ENCODE measurements at regions not wholly inside any gene's neighbourhood (a gene's known extent, or its start where the extent isn't known, plus 50 kb on each side); places are given as distances from the start of the nearest gene placed in this dataset.

DNA sequence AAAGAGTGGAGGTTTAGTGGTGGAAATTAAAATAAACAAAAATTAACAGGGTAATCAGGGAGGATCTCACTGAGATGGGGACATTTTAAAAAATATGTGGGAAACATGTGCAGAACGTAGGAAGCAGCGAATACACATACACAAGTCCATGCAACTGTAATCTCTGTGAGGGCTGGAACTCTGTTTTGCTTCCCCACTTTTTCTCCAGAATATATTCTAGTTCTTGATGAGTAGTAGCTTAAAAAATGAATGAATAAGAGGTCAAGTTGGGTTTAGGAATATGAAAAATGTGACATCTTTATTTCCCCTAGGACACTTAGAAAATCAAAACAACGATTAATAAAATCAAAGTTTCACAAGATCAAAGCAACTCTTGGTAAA, 312.2 kb upstream of the ZNF717 start:
- no peak overlapping the region for H3K4me3 ChIP-seq
- in situ Hi-C loops (cut with MboI; ENCODE audit: low pct_unique_long_range_greater_than_20kb in 2 of 9, low sequenced_read_pairs in 9 of 9, unreplicated experiment in 9 of 9) = no loop called here
- H3K4me1 ChIP-seq (replicated peaks in 1 of 2) = no peaks in the 10 kb centered on the region
- H3K27ac ChIP-seq = no peak overlapping the region
- peak in 2 of 8 experiments; percentile 54 to 61 for ATAC-seq (replicated peaks in 6 of 8)
- 0 to 100% (median 90%) methylated on average over 1 to 3 of the region's 3 CpGs for WGBS, 10 experiments

DNA sequence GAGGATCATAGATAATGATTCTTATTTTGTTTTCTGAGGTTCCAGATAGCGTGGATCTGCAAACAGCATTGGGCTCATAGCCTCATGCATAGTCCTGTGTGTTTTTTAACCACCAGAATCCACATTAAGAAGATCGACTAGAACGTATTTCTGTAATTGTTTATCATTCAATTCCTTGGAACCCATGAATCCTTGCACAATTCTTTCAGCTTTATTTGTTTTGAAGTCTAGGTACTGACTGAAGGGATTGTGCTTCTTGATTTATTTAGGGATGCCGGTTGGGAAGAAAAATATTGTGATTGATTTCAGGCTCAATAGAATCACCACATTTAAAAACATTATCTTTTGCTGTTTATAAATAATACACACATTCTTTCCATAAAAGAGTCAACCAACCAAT, 314.6 kb upstream of the ZNF717 start:
- H3K27ac ChIP-seq = no peak overlapping the region
- WGBS, 10 experiments = 41 to 100% (median 89%) methylated on average over 2 to 4 of the region's 4 CpGs; no CpG with 5 or more reads in 1 of the 10 experiments
- H3K4me1 ChIP-seq (replicated peaks in 1 of 2) = no peaks in the 10 kb centered on the region
- no peak for ATAC-seq (replicated peaks in 6 of 8)
- H3K4me3 ChIP-seq = no peak overlapping the region
- in situ Hi-C loops (cut with MboI; ENCODE audit: low pct_unique_long_range_greater_than_20kb in 2 of 9, low sequenced_read_pairs in 9 of 9, unreplicated experiment in 9 of 9) = loop anchor here in 1 of 9 experiments (25.0 kb wide), 1 partner anchor 288 kb away; no protein-coding TSS in a partner anchor

DNA sequence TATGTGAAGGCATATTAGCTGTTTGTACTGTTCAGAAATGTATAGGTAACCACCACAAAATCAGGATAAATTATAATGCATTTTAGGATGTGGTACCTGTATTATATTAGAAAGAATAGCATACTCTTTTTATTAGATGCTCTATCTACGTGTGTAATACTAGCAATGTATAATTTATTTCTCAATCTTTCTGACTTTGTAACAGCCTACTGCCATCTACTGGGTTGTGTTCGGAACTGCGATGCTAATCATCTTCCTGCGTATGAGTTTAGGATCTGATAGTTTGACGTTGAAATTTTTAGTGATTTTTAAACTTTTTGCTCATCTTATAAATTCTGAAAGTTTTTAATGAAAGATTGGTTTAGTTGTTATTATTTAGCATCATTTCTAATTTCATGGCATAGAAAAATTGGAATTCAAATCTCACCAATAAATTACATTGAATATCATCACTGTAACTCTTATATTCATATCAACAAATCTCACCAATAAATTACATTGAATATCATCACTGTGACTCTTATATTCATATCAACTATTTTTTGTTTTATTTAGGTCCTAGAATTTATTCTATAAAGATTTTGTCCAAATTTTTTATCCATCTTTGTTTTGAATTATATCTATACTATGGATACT, 322.7 kb upstream of the ZNF717 start:
- Histone ChIP-seq H3K4me3 (no peak overlapping the region), H3K27ac (no peak overlapping the region), H3K4me1 (replicated peaks in 1 of 2) (no peaks in the 10 kb centered on the region)
- in situ Hi-C loops (cut with MboI; ENCODE audit: low pct_unique_long_range_greater_than_20kb in 2 of 9, low sequenced_read_pairs in 9 of 9, unreplicated experiment in 9 of 9) = loop anchor here in 1 of 9 experiments (25.0 kb wide), 1 partner anchor 296 kb away; no protein-coding TSS in a partner anchor
- WGBS, 10 experiments = 0 to 19% (median 6%) methylated on average over 1 to 5 of the region's 5 CpGs
- ATAC-seq (replicated peaks in 6 of 8) = peak in 3 of 8 experiments; percentile 55 to 66 (median 60)

DNA sequence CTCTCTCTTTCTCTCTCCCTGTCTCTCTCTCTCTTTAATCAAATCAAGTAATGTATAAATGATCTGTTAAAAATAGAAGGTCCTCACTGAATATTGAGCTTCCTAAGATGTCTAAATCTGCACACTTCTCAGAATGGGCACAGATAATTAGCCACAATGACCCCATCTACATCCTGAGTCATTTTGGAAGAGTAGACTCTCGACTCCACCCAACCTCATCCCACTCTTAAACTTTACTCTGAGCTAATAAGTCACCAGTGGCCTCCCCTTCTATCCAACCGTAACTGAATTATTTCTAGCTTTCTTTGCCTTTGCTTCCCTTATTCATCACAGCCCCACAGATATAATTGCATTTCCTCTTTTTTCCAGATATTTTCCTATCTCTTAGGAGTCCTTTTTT, 326.5 kb upstream of the ZNF717 start:
- Histone ChIP-seq H3K4me3 (no peak overlapping the region), H3K27ac (no peak overlapping the region), H3K4me1 (replicated peaks in 1 of 2) (no peaks in the 10 kb centered on the region)
- 20 to 100% (median 64%) methylated on average over 1 to 2 of the region's 2 CpGs for WGBS, 10 experiments
- no peak for ATAC-seq (replicated peaks in 6 of 8)
- in situ Hi-C loops (cut with MboI; ENCODE audit: low pct_unique_long_range_greater_than_20kb in 2 of 9, low sequenced_read_pairs in 9 of 9, unreplicated experiment in 9 of 9) = loop anchor here in 1 of 9 experiments (25.0 kb wide), 1 partner anchor 300 kb away; no protein-coding TSS in a partner anchor

DNA sequence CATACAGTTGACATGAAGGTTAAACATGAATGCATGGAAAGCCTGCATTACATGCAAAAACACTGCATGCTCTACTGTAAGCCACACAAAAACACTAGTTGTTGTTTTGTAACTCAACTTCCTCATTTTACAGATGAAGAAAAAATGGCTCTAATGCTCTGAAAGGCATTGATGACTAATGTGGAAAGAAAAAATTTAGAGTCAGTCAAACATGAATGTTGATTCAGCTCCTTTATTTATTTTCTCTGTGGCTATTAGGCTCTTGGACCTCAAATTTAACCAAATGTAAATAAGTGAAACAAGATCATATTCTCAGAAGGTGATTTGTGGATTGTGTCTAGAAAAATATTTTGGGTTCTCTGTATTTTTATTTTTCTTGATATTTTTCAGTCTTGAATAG, 336.7 kb upstream of the ZNF717 start:
- Histone ChIP-seq H3K27ac (no peak overlapping the region), H3K4me3 (no peak overlapping the region), H3K4me1 (replicated peaks in 1 of 2) (no peaks in the 10 kb centered on the region)
- in situ Hi-C loops (cut with MboI; ENCODE audit: low pct_unique_long_range_greater_than_20kb in 2 of 9, low sequenced_read_pairs in 9 of 9, unreplicated experiment in 9 of 9) = loop anchor here in 1 of 9 experiments (25.0 kb wide), 1 partner anchor 310 kb away; no protein-coding TSS in a partner anchor
- ATAC-seq (replicated peaks in 6 of 8) = no peak

DNA sequence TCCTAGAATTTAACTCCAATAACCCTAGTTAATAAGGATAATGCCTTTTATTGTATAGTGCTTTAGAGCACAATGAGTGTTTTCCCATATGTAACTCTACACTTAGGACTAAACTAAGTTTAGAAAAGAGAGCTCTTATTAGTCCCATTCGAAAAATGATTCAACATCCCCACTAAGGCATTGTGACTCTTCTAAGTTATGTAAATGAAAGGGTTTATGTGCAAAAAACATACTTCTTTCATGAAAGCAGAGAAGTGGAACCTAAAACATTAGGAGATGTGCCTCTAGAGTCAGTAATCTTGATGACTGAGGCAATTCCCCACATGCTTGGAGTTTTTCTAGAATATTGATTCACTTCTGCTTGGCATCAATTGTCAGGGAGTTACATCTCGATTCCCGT, 344.1 kb upstream of the ZNF717 start:
- in situ Hi-C loops (cut with MboI; ENCODE audit: low pct_unique_long_range_greater_than_20kb in 2 of 9, low sequenced_read_pairs in 9 of 9, unreplicated experiment in 9 of 9) = no loop called here
- H3K4me1 ChIP-seq (replicated peaks in 1 of 2) = no peaks in the 10 kb centered on the region
- no peak for ATAC-seq (replicated peaks in 6 of 8)
- 27 to 93% (median 65%) methylated on average over 1 to 3 of the region's 3 CpGs; no CpG with 5 or more reads in 1 of the 10 experiments for WGBS, 10 experiments
- no peak overlapping the region for H3K27ac ChIP-seq
- no peak overlapping the region for H3K4me3 ChIP-seq

DNA sequence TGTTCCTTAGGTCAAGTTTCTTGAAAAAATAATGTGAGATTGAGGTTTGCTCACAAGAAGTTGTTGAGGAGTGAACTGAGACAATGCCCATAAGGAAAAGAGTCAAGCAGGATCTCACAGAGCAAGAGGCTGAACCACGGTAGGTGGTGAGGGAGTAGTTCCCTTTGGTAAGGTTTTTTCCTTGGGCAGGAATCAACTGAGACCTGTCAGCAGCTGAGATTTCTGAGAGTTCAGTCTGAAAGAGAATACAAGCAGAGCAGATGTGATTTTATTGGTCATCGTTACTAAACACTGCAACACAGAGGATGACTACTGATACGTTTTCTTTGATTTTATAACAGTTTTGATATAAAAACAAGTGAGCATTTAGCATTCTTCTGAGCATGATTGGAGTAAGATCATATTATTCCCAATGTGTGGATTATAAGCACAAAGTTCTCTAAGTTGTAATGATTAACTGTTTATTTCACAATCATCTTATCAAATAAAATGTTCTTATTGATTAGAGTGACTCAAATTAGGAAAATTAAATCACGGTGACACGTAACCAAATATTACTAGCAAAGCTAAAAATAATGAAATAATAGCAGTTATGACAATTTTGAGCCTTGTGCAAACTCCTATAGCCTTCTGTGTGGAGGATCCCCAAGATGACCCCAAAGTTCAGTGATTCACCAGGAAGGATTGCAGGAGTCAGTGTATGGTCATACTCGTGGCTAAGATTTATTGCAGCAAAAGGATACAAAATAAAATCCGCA, 346.2 kb upstream of the ZNF717 start:
- Histone ChIP-seq H3K27ac (no peak overlapping the region), H3K4me1 (replicated peaks in 1 of 2) (no peaks in the 10 kb centered on the region), H3K4me3 (no peak overlapping the region)
- WGBS, 10 experiments = 33 to 96% (median 77%) methylated on average over 3 to 7 of the region's 7 CpGs
- in situ Hi-C loops (cut with MboI; ENCODE audit: low pct_unique_long_range_greater_than_20kb in 2 of 9, low sequenced_read_pairs in 9 of 9, unreplicated experiment in 9 of 9) = no loop called here
- ATAC-seq (replicated peaks in 6 of 8) = no peak

DNA sequence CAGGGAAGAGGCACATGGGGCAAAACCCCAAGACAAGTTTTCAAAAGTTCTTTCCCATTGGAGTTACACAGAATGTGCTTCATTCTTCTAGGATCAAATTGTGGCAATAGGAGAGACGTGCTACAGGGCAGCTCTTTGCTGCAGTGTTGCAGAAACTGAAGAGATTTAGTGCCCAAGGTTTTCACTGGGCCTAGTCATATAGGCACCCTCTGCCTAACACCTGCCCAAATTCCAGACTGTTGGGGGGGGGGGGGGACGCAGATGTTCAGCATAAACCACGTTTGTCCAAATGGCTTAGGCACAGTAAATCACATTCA, 346.8 kb upstream of the ZNF717 start:
- Histone ChIP-seq H3K4me3 (no peak overlapping the region), H3K4me1 (replicated peaks in 1 of 2) (no peaks in the 10 kb centered on the region), H3K27ac (no peak overlapping the region)
- in situ Hi-C loops (cut with MboI; ENCODE audit: low pct_unique_long_range_greater_than_20kb in 2 of 9, low sequenced_read_pairs in 9 of 9, unreplicated experiment in 9 of 9) = no loop called here
- 0 to 100% (median 33%) methylated on average over 1 to 2 of the region's 3 CpGs; no CpG with 5 or more reads in 3 of the 10 experiments for WGBS, 10 experiments
- no peak for ATAC-seq (replicated peaks in 6 of 8)

DNA sequence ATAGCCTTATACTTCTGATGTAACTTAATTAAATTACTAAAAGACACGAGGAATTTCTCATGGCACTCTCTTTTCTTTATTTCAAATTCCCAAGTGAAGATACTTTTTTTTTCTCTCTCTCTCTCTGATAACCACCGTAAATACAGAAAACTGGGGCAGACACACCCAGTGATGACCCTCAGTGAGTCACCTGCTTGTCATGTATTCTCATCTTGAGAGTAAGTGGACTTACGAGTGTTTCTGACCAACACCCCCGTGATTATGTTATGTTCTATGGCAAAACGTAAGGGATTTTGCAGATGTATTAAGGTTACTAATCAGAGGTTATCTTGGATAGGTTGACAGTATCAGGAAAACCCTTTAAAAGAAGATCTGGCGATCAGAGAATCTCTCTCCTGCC, 348.8 kb upstream of the ZNF717 start:
- no peak overlapping the region for H3K27ac ChIP-seq
- 21 to 100% (median 78%) methylated on average over 1 to 6 of the region's 6 CpGs for WGBS, 10 experiments
- H3K4me1 ChIP-seq (replicated peaks in 1 of 2) = no peaks in the 10 kb centered on the region
- peak in 1 of 8 experiments; percentile 43 for ATAC-seq (replicated peaks in 6 of 8)
- in situ Hi-C loops (cut with MboI; ENCODE audit: low pct_unique_long_range_greater_than_20kb in 2 of 9, low sequenced_read_pairs in 9 of 9, unreplicated experiment in 9 of 9) = no loop called here
- no peak overlapping the region for H3K4me3 ChIP-seq

DNA sequence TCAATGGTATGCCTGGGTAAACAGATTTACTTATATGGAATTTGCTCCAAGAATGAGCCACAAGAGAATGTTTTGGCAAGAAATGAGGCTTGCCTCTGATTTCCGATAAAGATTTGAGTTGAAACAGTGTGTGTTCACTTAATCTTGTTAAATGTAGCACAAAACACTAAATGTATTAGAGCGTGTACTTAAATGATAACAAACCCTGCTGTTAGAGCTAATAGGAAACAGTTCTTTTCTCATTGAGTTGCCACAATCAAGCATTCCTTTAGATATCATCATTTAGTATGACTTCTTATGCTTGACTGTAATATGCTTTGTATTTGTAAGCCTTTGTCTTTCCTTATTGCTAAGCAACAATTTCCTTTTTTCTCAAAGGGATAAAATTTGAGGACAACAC, 353.6 kb upstream of the ZNF717 start:
- in situ Hi-C loops (cut with MboI; ENCODE audit: low pct_unique_long_range_greater_than_20kb in 2 of 9, low sequenced_read_pairs in 9 of 9, unreplicated experiment in 9 of 9) = no loop called here
- Histone ChIP-seq H3K4me1 (replicated peaks in 1 of 2) (no peaks in the 10 kb centered on the region), H3K27ac (no peak overlapping the region), H3K4me3 (no peak overlapping the region)
- WGBS, 10 experiments = 14 to 100% (median 72%) methylated on average over 1 to 2 of the region's 2 CpGs
- no peak for ATAC-seq (replicated peaks in 6 of 8)

DNA sequence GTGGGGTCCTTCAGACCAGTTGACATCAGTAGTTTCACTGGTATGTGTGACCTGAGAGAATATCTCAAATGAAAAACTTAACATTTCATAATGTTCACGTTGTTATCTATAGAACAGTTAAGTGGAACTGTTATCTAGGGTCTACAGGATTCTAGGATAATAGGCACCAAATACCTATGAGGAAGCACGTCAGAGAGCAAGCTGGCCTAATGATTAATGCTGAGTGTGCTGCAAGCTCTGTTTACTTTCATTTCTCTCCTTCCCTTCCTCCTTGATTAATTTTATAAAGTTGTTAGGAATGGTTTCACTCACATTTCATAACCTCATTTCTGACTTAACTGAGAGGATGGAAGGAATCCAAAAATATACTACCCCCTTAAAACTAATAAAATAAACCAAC, 362.5 kb upstream of the ZNF717 start:
- H3K4me3 ChIP-seq = no peak overlapping the region
- in situ Hi-C loops (cut with MboI; ENCODE audit: low pct_unique_long_range_greater_than_20kb in 2 of 9, low sequenced_read_pairs in 9 of 9, unreplicated experiment in 9 of 9) = no loop called here
- H3K27ac ChIP-seq = no peak overlapping the region
- no peaks in the 10 kb centered on the region for H3K4me1 ChIP-seq (replicated peaks in 1 of 2)
- no peak for ATAC-seq (replicated peaks in 6 of 8)
- 20 to 80% (median 70%) methylated on average over 1 to 2 of the region's 2 CpGs; no CpG with 5 or more reads in 2 of the 10 experiments for WGBS, 10 experiments

DNA sequence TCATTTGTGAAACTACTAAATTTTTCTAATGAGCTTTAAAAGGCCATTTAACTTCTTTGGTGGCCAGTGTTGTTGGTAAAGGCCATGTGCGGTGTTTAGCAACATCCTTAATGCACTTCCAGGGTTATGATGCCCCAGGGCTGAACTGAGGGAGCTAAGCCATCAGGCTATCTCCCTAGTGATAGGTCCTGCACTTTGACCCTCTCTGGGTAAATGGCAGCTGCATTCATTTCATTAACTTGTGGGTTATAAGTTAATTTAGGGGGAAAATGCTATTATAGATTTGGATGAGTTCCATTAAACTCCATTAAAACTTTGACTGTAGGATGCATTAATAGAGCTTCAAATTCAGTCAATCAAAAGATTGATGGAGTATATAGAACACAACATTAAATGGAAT, 366.7 kb upstream of the ZNF717 start:
- in situ Hi-C loops (cut with MboI; ENCODE audit: low pct_unique_long_range_greater_than_20kb in 2 of 9, low sequenced_read_pairs in 9 of 9, unreplicated experiment in 9 of 9) = no loop called here
- H3K4me3 ChIP-seq = no peak overlapping the region
- WGBS, 10 experiments = 20 to 100% (median 86%) methylated on average over 1 of the region's 1 CpG; no CpG with 5 or more reads in 5 of the 10 experiments
- no peak for ATAC-seq (replicated peaks in 6 of 8)
- no peak overlapping the region for H3K27ac ChIP-seq
- H3K4me1 ChIP-seq (replicated peaks in 1 of 2) = no peaks in the 10 kb centered on the region

DNA sequence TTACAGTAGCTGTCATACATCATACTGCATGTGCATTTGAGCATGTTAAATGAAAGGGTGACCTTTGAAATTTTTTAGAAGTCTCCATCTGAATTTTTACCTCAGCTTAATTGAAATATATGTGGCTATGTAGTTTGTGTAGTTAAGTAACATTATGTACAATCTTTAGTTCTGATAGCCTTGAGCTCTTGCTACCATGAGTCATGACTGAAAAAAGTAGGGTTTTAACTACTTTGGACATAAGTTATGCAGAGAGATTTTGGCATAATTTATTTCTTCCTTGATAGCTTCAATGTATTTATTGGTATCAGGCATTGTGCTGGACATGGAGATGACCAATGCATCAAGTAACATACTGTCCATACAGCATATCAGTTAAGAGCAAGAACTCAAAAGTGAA, 376.5 kb upstream of the ZNF717 start:
- in situ Hi-C loops (cut with MboI; ENCODE audit: low pct_unique_long_range_greater_than_20kb in 2 of 9, low sequenced_read_pairs in 9 of 9, unreplicated experiment in 9 of 9) = no loop called here

DNA sequence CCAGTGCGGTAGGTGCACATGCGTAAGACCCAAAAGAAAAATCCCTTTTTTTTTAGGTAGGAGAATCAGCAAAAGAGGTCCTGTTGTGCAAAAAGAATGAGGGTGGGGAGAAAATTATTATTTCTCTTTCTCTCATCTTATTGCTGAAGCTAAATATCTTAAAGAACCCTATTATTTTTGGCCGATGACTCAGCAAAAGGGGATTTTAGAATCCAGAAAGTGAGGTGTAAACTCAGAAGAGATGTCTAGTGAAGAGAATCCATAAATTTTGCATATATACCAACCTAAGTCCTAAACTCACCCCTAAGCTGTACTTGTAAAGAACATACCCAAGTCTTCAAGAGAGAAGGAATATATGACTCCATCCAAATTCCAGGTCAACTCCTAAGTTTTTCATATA, 386.3 kb upstream of the ZNF717 start:
- WGBS, 10 experiments = 40 to 100% (median 77%) methylated on average over 2 to 3 of the region's 3 CpGs; no CpG with 5 or more reads in 2 of the 10 experiments
- ATAC-seq (replicated peaks in 6 of 8) = no peak
- in situ Hi-C loops (cut with MboI; ENCODE audit: low pct_unique_long_range_greater_than_20kb in 2 of 9, low sequenced_read_pairs in 9 of 9, unreplicated experiment in 9 of 9) = no loop called here
- H3K4me1 ChIP-seq (replicated peaks in 1 of 2) = no peaks in the 10 kb centered on the region
- H3K27ac ChIP-seq = no peak overlapping the region
- H3K4me3 ChIP-seq = no peak overlapping the region

More for the DNA sequence above, 376.5 kb upstream of the ZNF717 start:
- ATAC-seq (replicated peaks in 6 of 8) = peak in 2 of 8 experiments; percentile 62 to 86
- H3K4me1 ChIP-seq (replicated peaks in 1 of 2) = no peaks in the 10 kb centered on the region
- H3K27ac ChIP-seq = no peak overlapping the region
- no peak overlapping the region for H3K4me3 ChIP-seq
